ENCODE measurements at regions not wholly inside any gene's neighbourhood (a gene's known extent, or its start where the extent isn't known, plus 50 kb on each side); places are given as distances from the start of the nearest gene placed in this dataset.

- Histone ChIP-seq H3K27me3 (no peaks in the 10 kb centered on the region), H3K9me3 (no peaks in the 10 kb centered on the region), H3K4me1 (no peaks in the 10 kb centered on the region), H3K4me3 (no peak overlapping the region), H3K36me3 (ENCODE audit: low read depth, missing control alignments) (no peaks in the 10 kb centered on the region), H3K27ac (no peak overlapping the region)
- intact Hi-C loops (cut with DNase I; ENCODE audit: low total_unique reads), result no loop called here
- DNase-seq, result no peak
- no peak for TF ChIP-seq CTCF (IDR thresholded peaks at IDR 0.05)
- TF ChIP-seq POLR2A (IDR thresholded peaks at IDR 0.05), result no peak
- WGBS, 2 donors, result 85 to 95% methylated on average over 1 of the region's 1 CpG
Observed at GRCh38 chr3:174532216-174532615, 326.9 kb upstream of the NAALADL2 start.

- no peaks in the 10 kb centered on the region for H3K4me1 ChIP-seq
- TF ChIP-seq POLR2A (IDR thresholded peaks at IDR 0.05), result no peak
- no peak for TF ChIP-seq CTCF (IDR thresholded peaks at IDR 0.05)
- 78 to 83% methylated on average over 2 of the region's 2 CpGs for WGBS, 2 donors
- intact Hi-C loops (cut with DNase I; ENCODE audit: low total_unique reads), result no loop called here
- no peaks in the 10 kb centered on the region for H3K9me3 ChIP-seq
- no peak for DNase-seq
- H3K4me3 ChIP-seq, result no peak overlapping the region
- no peaks in the 10 kb centered on the region for H3K27me3 ChIP-seq
- H3K27ac ChIP-seq, result no peak overlapping the region
- no peaks in the 10 kb centered on the region for H3K36me3 ChIP-seq (ENCODE audit: low read depth, missing control alignments)
Observed at GRCh38 chr3:174532776-174533175, 326.4 kb upstream of the NAALADL2 start.

- DNase-seq, result no peak
- 76 to 80% methylated on average over 2 of the region's 2 CpGs for WGBS, 2 donors
Observed at GRCh38 chr3:174533286-174533685, 325.8 kb upstream of the NAALADL2 start.

GRCh38 chr3:174536319-174536718 lies 322.8 kb upstream of the NAALADL2 start:
- H3K36me3 ChIP-seq (ENCODE audit: low read depth, missing control alignments), result no peaks in the 10 kb centered on the region
- H3K4me1 ChIP-seq, result no peaks in the 10 kb centered on the region
- H3K27ac ChIP-seq, result no peak overlapping the region
- H3K27me3 ChIP-seq, result no peaks in the 10 kb centered on the region
- no peaks in the 10 kb centered on the region for H3K9me3 ChIP-seq
- no peak overlapping the region for H3K4me3 ChIP-seq
- no peak for DNase-seq
- intact Hi-C loops (cut with DNase I; ENCODE audit: low total_unique reads), result no loop called here
- WGBS, 2 donors, result 69 to 77% methylated on average over 4 of the region's 4 CpGs
- TF ChIP-seq POLR2A (IDR thresholded peaks at IDR 0.05), result no peak
- no peak for TF ChIP-seq CTCF (IDR thresholded peaks at IDR 0.05)

More at GRCh38 chr3:174533286-174533685, 325.8 kb upstream of the NAALADL2 start:
- TF ChIP-seq POLR2A (IDR thresholded peaks at IDR 0.05) (no peak), CTCF (IDR thresholded peaks at IDR 0.05) (no peak)
- no peaks in the 10 kb centered on the region for H3K9me3 ChIP-seq
- no peak overlapping the region for H3K4me3 ChIP-seq
- H3K36me3 ChIP-seq (ENCODE audit: low read depth, missing control alignments), result no peaks in the 10 kb centered on the region
- no peaks in the 10 kb centered on the region for H3K4me1 ChIP-seq
- intact Hi-C loops (cut with DNase I; ENCODE audit: low total_unique reads), result no loop called here
- H3K27me3 ChIP-seq, result no peaks in the 10 kb centered on the region
- H3K27ac ChIP-seq, result no peak overlapping the region

- no peak for DNase-seq
Observed at GRCh38 chr3:174538151-174538550, 321.0 kb upstream of the NAALADL2 start.

More at GRCh38 chr3:174538151-174538550, 321.0 kb upstream of the NAALADL2 start:
- 85 to 86% methylated on average over 3 of the region's 3 CpGs for WGBS, 2 donors
- no peak overlapping the region for H3K4me3 ChIP-seq
- no peaks in the 10 kb centered on the region for H3K9me3 ChIP-seq
- no peaks in the 10 kb centered on the region for H3K36me3 ChIP-seq (ENCODE audit: low read depth, missing control alignments)
- TF ChIP-seq CTCF (IDR thresholded peaks at IDR 0.05), result no peak
- TF ChIP-seq POLR2A (IDR thresholded peaks at IDR 0.05), result no peak
- no peaks in the 10 kb centered on the region for H3K4me1 ChIP-seq
- intact Hi-C loops (cut with DNase I; ENCODE audit: low total_unique reads), result no loop called here
- H3K27ac ChIP-seq, result no peak overlapping the region
- no peaks in the 10 kb centered on the region for H3K27me3 ChIP-seq
